Glutamatergic neuron (in vitro differentiated cells): ENCODE measurements at regions not wholly inside any gene's neighbourhood (a gene's known extent, or its start where the extent isn't known, plus 50 kb on each side); places are given as distances from the start of the nearest gene placed in this dataset.

Experiments used
- DNase-seq: peaks from one replicate; pipeline ENCODE4 v3.0.0; 2022
- H3K27ac Mint-ChIP-seq: one replicate; pipeline ENCODE4 v1.8.0; 2020; ENCODE audit warnings: mild to moderate bottlenecking, mixed read lengths, inconsistent platforms; ENCODE audit not compliant: unreplicated experiment
- H3K27me3 Mint-ChIP-seq: one replicate; pipeline ENCODE4 v1.8.0; 2020; ENCODE audit warnings: mild to moderate bottlenecking, moderate library complexity, mixed read lengths, inconsistent platforms; ENCODE audit not compliant: unreplicated experiment
- H3K36me3 Mint-ChIP-seq: one replicate; pipeline ENCODE4 v1.8.0; 2020; ENCODE audit warnings: mild to moderate bottlenecking, mixed read lengths, inconsistent platforms; ENCODE audit not compliant: unreplicated experiment
- H3K4me1 Mint-ChIP-seq: one replicate; pipeline ENCODE4 v1.8.0; 2020; ENCODE audit warnings: mild to moderate bottlenecking, low read depth, mixed read lengths, inconsistent platforms; ENCODE audit not compliant: unreplicated experiment
- H3K4me3 Mint-ChIP-seq: one replicate; pipeline ENCODE4 v1.8.0; 2020; ENCODE audit warnings: mild to moderate bottlenecking, mixed read lengths, inconsistent platforms; ENCODE audit not compliant: unreplicated experiment
- H3K9me3 Mint-ChIP-seq: one replicate; pipeline ENCODE4 v1.8.0; 2020; ENCODE audit warnings: mild to moderate bottlenecking, moderate library complexity, mixed read lengths, inconsistent platforms; ENCODE audit not compliant: unreplicated experiment
- TF ChIP-seq, protein P1 (sequence below): fragments of 200-600 bp; sonication (generic); IDR thresholded peaks from one replicate; pipeline ENCODE4 v1.5.0; 2021; ENCODE audit not compliant: partially characterized antibody, unreplicated experiment

GRCh38 chr6:79431537-79431933, 105.7 kb downstream of the LCA5 start:
- TF ChIP-seq, protein P1, sequence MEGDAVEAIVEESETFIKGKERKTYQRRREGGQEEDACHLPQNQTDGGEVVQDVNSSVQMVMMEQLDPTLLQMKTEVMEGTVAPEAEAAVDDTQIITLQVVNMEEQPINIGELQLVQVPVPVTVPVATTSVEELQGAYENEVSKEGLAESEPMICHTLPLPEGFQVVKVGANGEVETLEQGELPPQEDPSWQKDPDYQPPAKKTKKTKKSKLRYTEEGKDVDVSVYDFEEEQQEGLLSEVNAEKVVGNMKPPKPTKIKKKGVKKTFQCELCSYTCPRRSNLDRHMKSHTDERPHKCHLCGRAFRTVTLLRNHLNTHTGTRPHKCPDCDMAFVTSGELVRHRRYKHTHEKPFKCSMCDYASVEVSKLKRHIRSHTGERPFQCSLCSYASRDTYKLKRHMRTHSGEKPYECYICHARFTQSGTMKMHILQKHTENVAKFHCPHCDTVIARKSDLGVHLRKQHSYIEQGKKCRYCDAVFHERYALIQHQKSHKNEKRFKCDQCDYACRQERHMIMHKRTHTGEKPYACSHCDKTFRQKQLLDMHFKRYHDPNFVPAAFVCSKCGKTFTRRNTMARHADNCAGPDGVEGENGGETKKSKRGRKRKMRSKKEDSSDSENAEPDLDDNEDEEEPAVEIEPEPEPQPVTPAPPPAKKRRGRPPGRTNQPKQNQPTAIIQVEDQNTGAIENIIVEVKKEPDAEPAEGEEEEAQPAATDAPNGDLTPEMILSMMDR: peak; percentile 29
- no peak overlapping the region for H3K4me3 Mint-ChIP-seq
- H3K27ac Mint-ChIP-seq: no peak overlapping the region
- H3K9me3 Mint-ChIP-seq: no peaks in the 10 kb centered on the region
- no peaks in the 10 kb centered on the region for H3K27me3 Mint-ChIP-seq
- no peak for DNase-seq
- no peaks in the 10 kb centered on the region for H3K4me1 Mint-ChIP-seq
- H3K36me3 Mint-ChIP-seq: no peaks in the 10 kb centered on the region

- Mint-ChIP-seq H3K27ac (no peak overlapping the region), H3K27me3 (no peaks in the 10 kb centered on the region), H3K4me3 (no peak overlapping the region), H3K4me1 (no peaks in the 10 kb centered on the region), H3K36me3 (no peaks in the 10 kb centered on the region), H3K9me3 (no peaks in the 10 kb centered on the region)
- no peak for DNase-seq
- TF ChIP-seq, protein P1: no peak
Observed at GRCh38 chr6:79430913-79431536, 106.2 kb downstream of the LCA5 start.

DNA sequence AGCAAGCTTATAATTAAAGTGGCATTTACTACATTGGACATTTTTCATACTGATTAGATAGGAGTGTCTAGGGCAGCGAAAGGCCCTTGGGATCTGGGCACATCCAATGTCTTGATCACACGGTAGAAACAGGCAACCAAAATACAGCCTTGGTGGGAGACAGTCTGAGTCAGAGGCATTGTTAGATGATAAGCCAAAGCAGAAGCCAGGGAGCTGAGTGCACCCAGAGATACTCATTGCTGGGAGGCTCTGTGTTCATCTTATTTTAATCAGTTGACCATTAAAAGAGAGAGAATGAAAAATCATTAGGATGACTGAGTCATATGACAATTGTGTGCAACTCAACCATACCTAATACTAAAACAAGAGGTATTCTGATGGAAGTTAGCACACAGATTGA, 109.5 kb downstream of the LCA5 start:
- Mint-ChIP-seq H3K36me3 (no peaks in the 10 kb centered on the region), H3K9me3 (no peaks in the 10 kb centered on the region), H3K27ac (no peak overlapping the region), H3K27me3 (no peaks in the 10 kb centered on the region), H3K4me3 (no peak overlapping the region), H3K4me1 (no peaks in the 10 kb centered on the region)
- no peak for DNase-seq
- TF ChIP-seq, protein P1: no peak

- TF ChIP-seq, protein P1: no peak
- H3K36me3 Mint-ChIP-seq: no peaks in the 10 kb centered on the region
- DNase-seq: no peak
Observed at GRCh38 chr6:79426625-79427278, 110.5 kb downstream of the LCA5 start.

GRCh38 chr6:79425589-79426311, 111.5 kb downstream of the LCA5 start:
- TF ChIP-seq, protein P1: no peak

More at GRCh38 chr6:79426625-79427278, 110.5 kb downstream of the LCA5 start:
- no peaks in the 10 kb centered on the region for H3K4me1 Mint-ChIP-seq
- H3K27me3 Mint-ChIP-seq: no peaks in the 10 kb centered on the region
- no peak overlapping the region for H3K4me3 Mint-ChIP-seq
- no peak overlapping the region for H3K27ac Mint-ChIP-seq
- H3K9me3 Mint-ChIP-seq: no peaks in the 10 kb centered on the region

More at GRCh38 chr6:79425589-79426311, 111.5 kb downstream of the LCA5 start:
- Mint-ChIP-seq H3K27me3 (no peaks in the 10 kb centered on the region), H3K27ac (no peak overlapping the region), H3K4me1 (no peaks in the 10 kb centered on the region), H3K4me3 (no peak overlapping the region), H3K9me3 (no peaks in the 10 kb centered on the region), H3K36me3 (no peaks in the 10 kb centered on the region)
- no peak for DNase-seq
